Fibroblast of skin of scalp (primary cell): ENCODE measurements at regions not wholly inside any gene's neighbourhood (a gene's known extent, or its start where the extent isn't known, plus 50 kb on each side); places are given as distances from the start of the nearest gene placed in this dataset.
"Not testable (repeated sequence)": the region's sequence is repeated elsewhere in the genome, so short reads cannot be mapped to it uniquely, and the experiment has no call there.

ENCODE experiments used
- DNase-seq: peaks from one replicate; pipeline ENCODE4 v3.0.0-alpha.2; 2013

- DNase-seq = no peak
Measured at GRCh38 chr6:134452906-134453305, 135.0 kb upstream of the SGK1 start.

- DNase-seq = no peak
Measured at GRCh38 chr6:134451529-134451928, 133.6 kb upstream of the SGK1 start.

- DNase-seq = no peak
Measured at GRCh38 chr6:134449781-134450180, 131.9 kb upstream of the SGK1 start.

GRCh38 chr6:134449004-134449403 is 131.1 kb upstream of the SGK1 start:
- no peak for DNase-seq

- DNase-seq = peak; percentile 96
Measured at GRCh38 chr6:134447883-134448387, 130.0 kb upstream of the SGK1 start.

GRCh38 chr6:134447423-134447822 is 129.5 kb upstream of the SGK1 start:
- DNase-seq = peak; percentile 46

- DNase-seq = peak; percentile 56
Measured at GRCh38 chr6:134446896-134447295, 129.0 kb upstream of the SGK1 start.

- DNase-seq = peak; percentile 89
Measured at GRCh38 chr6:134446218-134446848, 128.4 kb upstream of the SGK1 start.

GRCh38 chr6:134443009-134443408 is 125.1 kb upstream of the SGK1 start:
- no peak for DNase-seq

- DNase-seq = no peak
Measured at GRCh38 chr6:134442073-134442472, 124.2 kb upstream of the SGK1 start.

GRCh38 chr6:134438837-134439236 is 120.9 kb upstream of the SGK1 start:
- DNase-seq = no peak

GRCh38 chr6:134437376-134437775 is 119.5 kb upstream of the SGK1 start:
- DNase-seq = no peak

GRCh38 chr6:134436950-134437349 is 119.0 kb upstream of the SGK1 start:
- peak; percentile 46 for DNase-seq

GRCh38 chr6:134436281-134436815 is 118.4 kb upstream of the SGK1 start:
- peak; percentile 96 for DNase-seq

GRCh38 chr6:134435814-134436280 is 117.9 kb upstream of the SGK1 start:
- no peak for DNase-seq

GRCh38 chr6:134434019-134434942 is 116.4 kb upstream of the SGK1 start:
- no peak for DNase-seq

- DNase-seq = no peak
Measured at GRCh38 chr6:134432036-134432435, 114.1 kb upstream of the SGK1 start.

- peak; percentile 86 for DNase-seq
Measured at GRCh38 chr6:134431421-134431859, 113.5 kb upstream of the SGK1 start.

- no peak for DNase-seq
Measured at GRCh38 chr6:134429861-134430380, 112.0 kb upstream of the SGK1 start.

GRCh38 chr6:134427721-134428120 is 109.8 kb upstream of the SGK1 start:
- no peak for DNase-seq

GRCh38 chr6:134426623-134427022 is 108.7 kb upstream of the SGK1 start:
- no peak for DNase-seq

GRCh38 chr6:134425917-134426316 is 108.0 kb upstream of the SGK1 start:
- DNase-seq = not testable (repeated sequence)

- DNase-seq = no peak
Measured at GRCh38 chr6:134425513-134425912, 107.6 kb upstream of the SGK1 start.
